Neural cell (in vitro differentiated cells): ENCODE measurements at regions not wholly inside any gene's neighbourhood (a gene's known extent, or its start where the extent isn't known, plus 50 kb on each side); places are given as distances from the start of the nearest gene placed in this dataset.

Experiments used
- H2AFZ ChIP-seq: fragments of 200-600, 300-800 bp; sonication (generic), shearing (Covaris generic); 2 replicates; pipeline ENCODE4 v1.6.0; 2014; ENCODE audit warnings: low read depth, mild to moderate bottlenecking, antibody characterized with exemption, low read length, moderate library complexity
- H3F3A ChIP-seq: fragments of 200-600 bp; shearing (Covaris generic); 2 replicates; pipeline ENCODE4 v1.6.1; 2016; ENCODE audit warnings: mild to moderate bottlenecking, moderate library complexity, mixed read lengths, antibody characterized with exemption, low read length; ENCODE audit not compliant: insufficient read depth, poor library complexity, severe bottlenecking
- H3K27ac ChIP-seq: fragments of 200-600, 300-800 bp; sonication (generic), shearing (Covaris generic); 2 replicates; pipeline ENCODE4 v1.5.1; 2014; ENCODE audit warnings: mild to moderate bottlenecking, low read length, moderate library complexity
- H3K27me3 ChIP-seq: fragments of 300-800, 200-600 bp; sonication (generic), shearing (Covaris generic); 2 replicates; pipeline ENCODE4 v1.6.0; 2014; ENCODE audit warnings: mild to moderate bottlenecking, low read depth, low read length, moderate library complexity; ENCODE audit not compliant: insufficient read depth
- H3K36me3 ChIP-seq: fragments of 300-800, 200-600 bp; sonication (generic), shearing (Covaris generic); 2 replicates; pipeline ENCODE4 v1.5.1; 2014; ENCODE audit warnings: mild to moderate bottlenecking, antibody characterized with exemption, low read length, moderate library complexity; ENCODE audit not compliant: insufficient read depth
- H3K4me2 ChIP-seq: fragments of 300-800, 200-600 bp; sonication (generic), shearing (Covaris generic); 2 replicates; pipeline ENCODE4 v1.6.0; 2014; ENCODE audit warnings: mild to moderate bottlenecking, low read length
- H3K4me3 ChIP-seq: fragments of 300-800, 200-600 bp; sonication (generic), shearing (Covaris generic); 2 replicates; pipeline ENCODE4 v1.5.1; 2014; ENCODE audit warnings: mild to moderate bottlenecking, low read length, moderate library complexity
- H3K79me2 ChIP-seq: fragments of 200-600 bp; shearing (Covaris generic); replicated peaks from 2 replicates; pipeline ENCODE4 v1.6.0; 2014; ENCODE audit warnings: mild to moderate bottlenecking, low read length, moderate library complexity; ENCODE audit not compliant: insufficient read depth
- H3K9ac ChIP-seq: fragments of 300-800, 200-600 bp; sonication (generic), shearing (Covaris generic); 2 replicates; pipeline ENCODE4 v1.6.1; 2016; ENCODE audit warnings: mild to moderate bottlenecking, low read length, mixed read lengths
- H3K9me2 ChIP-seq: fragments of 200-600 bp; shearing (Covaris generic); 2 replicates; pipeline ENCODE4 v1.6.1; 2016; ENCODE audit warnings: mild to moderate bottlenecking, low read length, mixed read lengths; ENCODE audit not compliant: insufficient read depth
- H3K9me3 ChIP-seq: fragments of 200-600, 300-800 bp; sonication (generic), shearing (Covaris generic); 2 replicates; pipeline ENCODE4 v1.6.1; 2016; ENCODE audit warnings: mild to moderate bottlenecking, mixed run types, low read length, moderate library complexity, mixed read lengths
- H4K20me1 ChIP-seq: fragments of 200-600 bp; shearing (Covaris generic); 2 replicates; pipeline ENCODE4 v1.6.1; 2016; ENCODE audit warnings: mild to moderate bottlenecking, mixed run types; ENCODE audit not compliant: insufficient read depth
- CTCF ChIP-seq: fragments of 450-650 bp; IDR thresholded peaks from 2 replicates; pipeline ENCODE4 v1.5.1; 2014; ENCODE audit warnings: antibody characterized with exemption, mild to moderate bottlenecking, moderate library complexity; ENCODE audit not compliant: poor library complexity, severe bottlenecking
- EP300 ChIP-seq: fragments of 450-650 bp; conservative IDR thresholded peaks from 2 replicates; pipeline ENCODE4 v1.6.1; 2014; ENCODE audit warnings: antibody characterized with exemption, mild to moderate bottlenecking, moderate library complexity; ENCODE audit not compliant: poor library complexity, severe bottlenecking
- EZH2 ChIP-seq: fragments of 200-600, 300-800 bp; shearing (Covaris generic), sonication (generic); IDR thresholded peaks from 2 replicates; pipeline ENCODE4 v1.6.1; 2014; ENCODE audit warnings: antibody characterized with exemption, low read length, borderline replicate concordance, mild to moderate bottlenecking; ENCODE audit not compliant: insufficient read depth, poor library complexity, severe bottlenecking
- MXI1 ChIP-seq: fragments of 450-650 bp; conservative IDR thresholded peaks from 2 replicates; pipeline ENCODE4 v1.6.1; 2014; ENCODE audit warnings: antibody characterized with exemption, mild to moderate bottlenecking; ENCODE audit not compliant: poor library complexity, severe bottlenecking
- POLR2AphosphoS5 ChIP-seq: IDR thresholded peaks from 2 replicates; pipeline ENCODE4 v1.6.1; 2012
- RAD21 ChIP-seq: fragments of 450-650 bp; conservative IDR thresholded peaks from 2 replicates; pipeline ENCODE4 v1.6.1; 2014; ENCODE audit warnings: antibody characterized with exemption, mild to moderate bottlenecking, moderate library complexity
- REST ChIP-seq: IDR thresholded peaks from 2 replicates; pipeline ENCODE4 v1.6.1; 2012; ENCODE audit warnings: borderline replicate concordance
- SMC3 ChIP-seq: fragments of 450-650 bp; conservative IDR thresholded peaks from 2 replicates; pipeline ENCODE4 v1.6.1; 2014; ENCODE audit warnings: antibody characterized with exemption, mild to moderate bottlenecking, moderate library complexity; ENCODE audit not compliant: poor library complexity
- TAF1 ChIP-seq: IDR thresholded peaks from 2 replicates; pipeline ENCODE4 v1.6.1; 2012; ENCODE audit warnings: low read depth

GRCh38 chr10:89921403-89921802, 220.0 kb downstream of the KIF20B start:
- no peak overlapping the region for H3K27ac ChIP-seq
- H3K9me2 ChIP-seq, result no peaks in the 10 kb centered on the region
- H3K4me2 ChIP-seq, result no peak overlapping the region
- H3K9ac ChIP-seq, result no peak overlapping the region
- no peaks in the 10 kb centered on the region for H3K36me3 ChIP-seq
- TF ChIP-seq REST (no peak), POLR2AphosphoS5 (no peak), MXI1 (no peak), EP300 (no peak), RAD21 (no peak), EZH2 (no peak), TAF1 (no peak), CTCF (no peak), SMC3 (no peak)
- no peaks in the 10 kb centered on the region for H3F3A ChIP-seq
- no peak overlapping the region for H3K4me3 ChIP-seq
- H3K9me3 ChIP-seq, result no peaks in the 10 kb centered on the region
- no peaks in the 10 kb centered on the region for H3K27me3 ChIP-seq
- H3K79me2 ChIP-seq, result no peaks in the 10 kb centered on the region
- no peak overlapping the region for H2AFZ ChIP-seq
- H4K20me1 ChIP-seq, result no peaks in the 10 kb centered on the region

GRCh38 chr10:89923661-89924060, 222.3 kb downstream of the KIF20B start:
- no peak overlapping the region for H3K4me2 ChIP-seq
- no peak overlapping the region for H3K9ac ChIP-seq
- H2AFZ ChIP-seq, result no peak overlapping the region
- H3F3A ChIP-seq, result no peaks in the 10 kb centered on the region
- no peak overlapping the region for H3K27ac ChIP-seq
- H3K9me3 ChIP-seq, result no peaks in the 10 kb centered on the region
- H3K79me2 ChIP-seq, result no peaks in the 10 kb centered on the region
- H3K4me3 ChIP-seq, result no peak overlapping the region
- no peaks in the 10 kb centered on the region for H3K9me2 ChIP-seq
- TF ChIP-seq REST, result no peak
- H4K20me1 ChIP-seq, result no peaks in the 10 kb centered on the region
- H3K27me3 ChIP-seq, result no peaks in the 10 kb centered on the region
- H3K36me3 ChIP-seq, result no peaks in the 10 kb centered on the region
